ENCODE measurements at regions not wholly inside any gene's neighbourhood (a gene's known extent, or its start where the extent isn't known, plus 50 kb on each side); places are given as distances from the start of the nearest gene placed in this dataset.

GRCh38 chr13:47211106-47211505 is 314.3 kb upstream of the HTR2A start:
- no peak overlapping the region for H3K27ac ChIP-seq
- no peak overlapping the region for H3K4me3 ChIP-seq
- H3K9me3 ChIP-seq = no peaks in the 10 kb centered on the region
- no peak for TF ChIP-seq CTCF (IDR thresholded peaks at IDR 0.05)
- H3K27me3 ChIP-seq = peaks cover 0 to 4% (median 0%) of the 10 kb centered on the region in 7 donors
- no peaks in the 10 kb centered on the region for H3K4me1 ChIP-seq
- intact Hi-C loops (cut with DNase I) = no loop called here
- DNase-seq = no peak
- WGBS, 2 donors = 22 to 25% methylated on average over 5 of the region's 5 CpGs
- H3K36me3 ChIP-seq = no peaks in the 10 kb centered on the region
- ATAC-seq = no peak

GRCh38 chr13:47206111-47206510 is 309.3 kb upstream of the HTR2A start:
- Histone ChIP-seq H3K4me1 (no peaks in the 10 kb centered on the region), H3K27ac (no peak overlapping the region), H3K27me3 (no peaks in the 10 kb centered on the region), H3K36me3 (no peaks in the 10 kb centered on the region), H3K4me3 (no peak overlapping the region), H3K9me3 (peaks cover 0 to 18% (median 4%) of the 10 kb centered on the region in 11 donors)
- WGBS, 2 donors = 47 to 57% methylated on average over 3 of the region's 3 CpGs
- no peak for DNase-seq
- intact Hi-C loops (cut with DNase I) = no loop called here
- no peak for TF ChIP-seq CTCF (IDR thresholded peaks at IDR 0.05)
- no peak for ATAC-seq

GRCh38 chr13:47190696-47191305 is 293.9 kb upstream of the HTR2A start:
- no peaks in the 10 kb centered on the region for H3K27me3 ChIP-seq
- WGBS, 2 donors = 68 to 73% methylated on average over 6 of the region's 6 CpGs
- no peaks in the 10 kb centered on the region for H3K9me3 ChIP-seq
- ATAC-seq = no peak
- H3K27ac ChIP-seq = no peak overlapping the region
- H3K4me3 ChIP-seq = no peak overlapping the region
- no peak for TF ChIP-seq CTCF (IDR thresholded peaks at IDR 0.05)
- intact Hi-C loops (cut with DNase I) = no loop called here
- no peaks in the 10 kb centered on the region for H3K36me3 ChIP-seq
- H3K4me1 ChIP-seq = no peaks in the 10 kb centered on the region
- DNase-seq = no peak

GRCh38 chr13:47188802-47189201 is 291.9 kb upstream of the HTR2A start:
- intact Hi-C loops (cut with DNase I) = no loop called here
- DNase-seq (no peak), ATAC-seq (no peak)
- no peaks in the 10 kb centered on the region for H3K9me3 ChIP-seq
- H3K4me1 ChIP-seq = peaks cover 0 to 3% (median 0%) of the 10 kb centered on the region in 9 donors
- WGBS, 2 donors = 42 to 60% methylated on average over 3 of the region's 3 CpGs
- H3K27ac ChIP-seq = no peak overlapping the region
- no peaks in the 10 kb centered on the region for H3K36me3 ChIP-seq
- no peak overlapping the region for H3K4me3 ChIP-seq
- H3K27me3 ChIP-seq = no peaks in the 10 kb centered on the region
- TF ChIP-seq CTCF (IDR thresholded peaks at IDR 0.05) = no peak
